ENCODE measurements at regions not wholly inside any gene's neighbourhood (a gene's known extent, or its start where the extent isn't known, plus 50 kb on each side); places are given as distances from the start of the nearest gene placed in this dataset.

- Mint-ChIP-seq H3K27ac (ENCODE audit: unreplicated experiment) (no peak overlapping the region), H3K4me3 (no peak overlapping the region), H3K9me3 (peaks cover 4% of the 10 kb centered on the region), H3K27me3 (ENCODE audit: low read depth) (peaks cover 31% of the 10 kb centered on the region), H3K36me3 (ENCODE audit: low read depth) (no peaks in the 10 kb centered on the region), H3K4me1 (no peaks in the 10 kb centered on the region)
- TF ChIP-seq CTCF (conservative IDR thresholded peaks at IDR 0.05): no peak
- DNase-seq (ENCODE audit: low read depth, low spot score): no peak
These were observed 217.5 kb downstream of the DRD1 start for GRCh38 chr5:175226506-175226905.

GRCh38 chr5:175223291-175223690 is 220.7 kb downstream of the DRD1 start:
- H3K9me3 Mint-ChIP-seq: no peaks in the 10 kb centered on the region
- no peaks in the 10 kb centered on the region for H3K36me3 Mint-ChIP-seq (ENCODE audit: low read depth)
- no peak for DNase-seq (ENCODE audit: low read depth, low spot score)
- no peak overlapping the region for H3K4me3 Mint-ChIP-seq
- no peaks in the 10 kb centered on the region for H3K4me1 Mint-ChIP-seq
- no peak overlapping the region for H3K27ac Mint-ChIP-seq (ENCODE audit: unreplicated experiment)
- H3K27me3 Mint-ChIP-seq (ENCODE audit: low read depth): peaks cover 20% of the 10 kb centered on the region
- TF ChIP-seq CTCF (conservative IDR thresholded peaks at IDR 0.05): no peak

GRCh38 chr5:175222621-175223020 is 221.4 kb downstream of the DRD1 start:
- no peak for DNase-seq (ENCODE audit: low read depth, low spot score)
- Mint-ChIP-seq H3K36me3 (ENCODE audit: low read depth) (no peaks in the 10 kb centered on the region), H3K27ac (ENCODE audit: unreplicated experiment) (no peak overlapping the region), H3K27me3 (ENCODE audit: low read depth) (peaks cover 20% of the 10 kb centered on the region), H3K4me3 (no peak overlapping the region), H3K9me3 (no peaks in the 10 kb centered on the region), H3K4me1 (no peaks in the 10 kb centered on the region)
- no peak for TF ChIP-seq CTCF (conservative IDR thresholded peaks at IDR 0.05)

GRCh38 chr5:175220549-175220948 is 223.4 kb downstream of the DRD1 start:
- Mint-ChIP-seq H3K4me1 (no peaks in the 10 kb centered on the region), H3K9me3 (no peaks in the 10 kb centered on the region), H3K27ac (ENCODE audit: unreplicated experiment) (no peak overlapping the region), H3K4me3 (no peak overlapping the region), H3K27me3 (ENCODE audit: low read depth) (peaks cover 13% of the 10 kb centered on the region), H3K36me3 (ENCODE audit: low read depth) (no peaks in the 10 kb centered on the region)
- no peak for DNase-seq (ENCODE audit: low read depth, low spot score)
- TF ChIP-seq CTCF (conservative IDR thresholded peaks at IDR 0.05): no peak

GRCh38 chr5:175219366-175219765 is 224.6 kb downstream of the DRD1 start:
- Mint-ChIP-seq H3K36me3 (ENCODE audit: low read depth) (no peaks in the 10 kb centered on the region), H3K4me3 (no peak overlapping the region)

More at GRCh38 chr5:175219366-175219765, 224.6 kb downstream of the DRD1 start:
- Mint-ChIP-seq H3K9me3 (no peaks in the 10 kb centered on the region), H3K27ac (ENCODE audit: unreplicated experiment) (no peak overlapping the region), H3K27me3 (ENCODE audit: low read depth) (peaks cover 13% of the 10 kb centered on the region), H3K4me1 (no peaks in the 10 kb centered on the region)
- TF ChIP-seq CTCF (conservative IDR thresholded peaks at IDR 0.05): no peak
- no peak for DNase-seq (ENCODE audit: low read depth, low spot score)

All from neural crest cell (in vitro differentiated cells).